Thoracic aorta (tissue), 2 donors: ENCODE measurements at regions not wholly inside any gene's neighbourhood (a gene's known extent, or its start where the extent isn't known, plus 50 kb on each side); places are given as distances from the start of the nearest gene placed in this dataset.

Source experiments
- ATAC-seq: fragments of 150-250 bp; one replicate; pipeline ENCODE4 v1.8.0; 2017; ENCODE audit warnings: low read depth; ENCODE audit not compliant: insufficient number of reproducible peaks, low FRiP score
- DNase-seq: peaks from one replicate; pipeline ENCODE4 v3.0.0-alpha.2; 2020; ENCODE audit warnings: low spot score
- H3K27ac ChIP-seq, 2 donors: fragments of 200-600 bp; sonication (generic); 1 replicate in 1 of 2; 2 replicates in 1 of 2; pipeline ENCODE4 v1.5.1; 2016; ENCODE audit warnings: mild to moderate bottlenecking in 2 of 2, moderate library complexity in 2 of 2
- H3K27me3 ChIP-seq: fragments of 200-600 bp; sonication (generic); replicated peaks from 2 replicates; pipeline ENCODE4 v1.6.0; 2016; ENCODE audit warnings: mild to moderate bottlenecking; ENCODE audit not compliant: insufficient read depth
- H3K36me3 ChIP-seq: fragments of 200-600 bp; sonication (generic); one replicate; pipeline ENCODE4 v1.5.1; 2016
- H3K4me1 ChIP-seq, 2 donors: fragments of 200-600 bp; sonication (generic); 1 replicate in 1 of 2; 2 replicates in 1 of 2; pipeline versions ENCODE4 v1.5.1 to v1.6.0; 2016; ENCODE audit warnings: low read depth in 2 of 2, mild to moderate bottlenecking in 1 of 2; ENCODE audit not compliant: control insufficient read depth in 1 of 2
- H3K4me3 ChIP-seq: fragments of 200-600 bp; sonication (generic); 2 replicates; pipeline ENCODE4 v1.5.1; 2016; ENCODE audit warnings: mild to moderate bottlenecking
- H3K9me3 ChIP-seq: fragments of 200-600 bp; sonication (generic); 2 replicates; pipeline ENCODE4 v1.5.1; 2016
- CTCF ChIP-seq: fragments of 200-600 bp; sonication (generic); IDR thresholded peaks from one replicate; pipeline ENCODE4 v1.5.1; 2019; ENCODE audit warnings: antibody characterized with exemption

GRCh38 chr16:61309386-61309785 is 726.9 kb downstream of the CDH8 start:
- H3K36me3 ChIP-seq: no peaks in the 10 kb centered on the region
- ATAC-seq (no peak), DNase-seq (no peak)
- no peaks in the 10 kb centered on the region for H3K4me1 ChIP-seq
- no peak overlapping the region for H3K4me3 ChIP-seq
- no peaks in the 10 kb centered on the region for H3K27me3 ChIP-seq
- H3K27ac ChIP-seq: no peak overlapping the region
- H3K9me3 ChIP-seq: no peaks in the 10 kb centered on the region
- TF ChIP-seq CTCF: no peak

- Histone ChIP-seq H3K36me3 (no peaks in the 10 kb centered on the region), H3K27ac (no peak overlapping the region), H3K4me1 (no peaks in the 10 kb centered on the region), H3K4me3 (no peak overlapping the region), H3K9me3 (no peaks in the 10 kb centered on the region), H3K27me3 (no peaks in the 10 kb centered on the region)
- DNase-seq (no peak), ATAC-seq (no peak)
- TF ChIP-seq CTCF: no peak
These were observed 730.0 kb downstream of the CDH8 start for GRCh38 chr16:61306204-61306603.

DNA sequence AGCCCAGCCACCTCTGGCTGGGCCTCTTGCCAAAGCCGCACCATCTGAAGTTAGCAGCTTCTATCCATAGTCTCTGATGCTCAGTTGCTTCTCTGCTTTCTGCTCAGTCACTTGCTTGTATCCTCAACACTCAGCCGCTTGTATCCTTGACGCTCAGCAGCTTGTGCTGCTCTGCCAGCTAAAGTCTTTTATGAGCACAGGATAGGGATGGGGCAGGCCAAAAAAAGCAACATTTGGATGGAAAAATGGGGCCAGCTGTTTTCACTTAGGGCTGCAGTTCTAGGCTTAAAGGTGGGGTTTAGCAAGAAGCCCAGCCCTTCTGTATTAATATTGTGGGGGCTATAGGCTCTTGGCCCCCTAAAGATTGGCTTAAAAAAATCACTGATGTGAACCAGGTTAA is 739.4 kb downstream of the CDH8 start:
- no peaks in the 10 kb centered on the region for H3K4me1 ChIP-seq
- no peaks in the 10 kb centered on the region for H3K36me3 ChIP-seq
- no peaks in the 10 kb centered on the region for H3K27me3 ChIP-seq
- no peak for TF ChIP-seq CTCF
- ATAC-seq (no peak), DNase-seq (no peak)
- no peaks in the 10 kb centered on the region for H3K9me3 ChIP-seq
- no peak overlapping the region for H3K27ac ChIP-seq
- H3K4me3 ChIP-seq: no peak overlapping the region

DNA sequence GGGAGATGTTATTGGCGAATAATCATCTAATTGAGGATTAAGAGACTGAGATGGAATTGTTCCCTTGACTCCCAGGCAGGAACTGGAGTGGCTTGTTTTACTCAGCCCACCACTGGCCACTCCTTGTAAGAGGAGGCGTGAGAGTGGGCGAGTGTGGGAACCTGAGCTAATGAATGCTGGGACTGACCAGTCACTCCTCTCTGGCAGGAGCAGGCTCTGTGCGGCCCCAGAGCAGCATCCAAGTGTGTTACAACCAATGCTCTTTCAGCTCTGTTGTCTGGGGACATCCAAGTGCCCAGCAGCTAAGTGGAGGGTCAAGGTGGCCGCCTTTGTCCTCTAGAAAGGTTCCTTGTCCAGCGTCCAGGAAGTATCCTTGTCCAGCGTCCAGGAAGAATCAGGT is 739.9 kb downstream of the CDH8 start:
- Histone ChIP-seq H3K27me3 (no peaks in the 10 kb centered on the region), H3K4me1 (no peaks in the 10 kb centered on the region), H3K36me3 (no peaks in the 10 kb centered on the region), H3K27ac (no peak overlapping the region), H3K9me3 (no peaks in the 10 kb centered on the region), H3K4me3 (no peak overlapping the region)
- DNase-seq (no peak), ATAC-seq (no peak)
- no peak for TF ChIP-seq CTCF

DNA sequence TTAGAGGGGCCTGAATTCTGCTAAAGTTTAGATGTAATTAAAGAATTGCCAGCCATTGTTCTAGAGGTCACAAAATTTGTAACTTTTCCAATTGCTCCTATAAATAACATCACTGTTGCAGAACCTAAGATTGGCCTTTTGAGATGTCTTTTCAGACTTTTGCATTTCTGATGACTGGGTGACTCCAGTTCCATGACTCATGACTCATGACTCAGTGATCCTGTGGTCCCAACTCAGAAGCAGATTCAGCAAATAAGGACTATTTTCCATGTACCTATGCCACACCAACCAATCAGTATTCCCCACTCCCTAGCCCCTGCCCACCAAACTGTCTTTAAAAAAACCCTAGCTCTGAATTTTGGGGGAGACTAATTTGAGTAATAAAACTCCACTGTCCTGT is 740.9 kb downstream of the CDH8 start:
- no peaks in the 10 kb centered on the region for H3K4me1 ChIP-seq
- H3K27ac ChIP-seq: no peak overlapping the region
- TF ChIP-seq CTCF: no peak
- DNase-seq (no peak), ATAC-seq (no peak)
- H3K27me3 ChIP-seq: no peaks in the 10 kb centered on the region
- H3K4me3 ChIP-seq: no peak overlapping the region
- no peaks in the 10 kb centered on the region for H3K9me3 ChIP-seq
- H3K36me3 ChIP-seq: no peaks in the 10 kb centered on the region
